ENCODE measurements at regions not wholly inside any gene's neighbourhood (a gene's known extent, or its start where the extent isn't known, plus 50 kb on each side); places are given as distances from the start of the nearest gene placed in this dataset.

- TF ChIP-seq JUND (IDR thresholded peaks at IDR 0.05; ENCODE audit: low read length) (no peak), CHD2 (IDR thresholded peaks at IDR 0.05; ENCODE audit: low read length) (no peak), EP300 (IDR thresholded peaks at IDR 0.05; ENCODE audit: borderline replicate concordance in 1 of 2, low read depth in 2 of 2, low read length in 2 of 2) (no peak), EZH2 (IDR thresholded peaks at IDR 0.05; ENCODE audit: low read depth, low read length, severe bottlenecking) (no peak), RFX5 (IDR thresholded peaks at IDR 0.05; ENCODE audit: borderline replicate concordance, low read depth, low read length) (no peak), CTCF (IDR thresholded peaks at IDR 0.05; ENCODE audit: control extremely low read depth in 1 of 3, insufficient read depth in 1 of 3, low read depth in 1 of 3, low read length in 3 of 3) (no peak), USF2 (IDR thresholded peaks at IDR 0.05; ENCODE audit: low read length) (no peak), SIN3A (conservative IDR thresholded peaks at IDR 0.05 in 1 of 2, IDR thresholded peaks at IDR 0.05 in 1 of 2; ENCODE audit: low read depth in 1 of 2, low read length in 2 of 2) (no peak), ATF3 (IDR thresholded peaks at IDR 0.05; ENCODE audit: insufficient read depth, low read depth, low read length) (no peak), CBX8 (IDR thresholded peaks at IDR 0.05; ENCODE audit: borderline replicate concordance, low read depth, low read length) (no peak), POLR2A (IDR thresholded peaks at IDR 0.05; ENCODE audit: control extremely low read depth in 1 of 2, low read depth in 2 of 2, low read length in 2 of 2) (no peak), TAF7 (optimal IDR thresholded peaks at IDR 0.05; ENCODE audit: borderline replicate concordance, low read depth, low read length) (no peak)
These were observed 412.1 kb upstream of the RASGEF1B start for GRCh38 chr4:81883530-81884450.

Measured in H1 (cell line).